LNCAP (cell line): ENCODE measurements at regions not wholly inside any gene's neighbourhood (a gene's known extent, or its start where the extent isn't known, plus 50 kb on each side); places are given as distances from the start of the nearest gene placed in this dataset.

Experiments used
- CTCF ChIP-seq: fragments of 450-650 bp; IDR thresholded peaks from 2 replicates; pipeline ENCODE4 v1.5.1; 2017; ENCODE audit warnings: mild to moderate bottlenecking

- no peak for TF ChIP-seq CTCF
These were observed 244.7 kb upstream of the TNC start for GRCh38 chr9:115362640-115363039.

DNA sequence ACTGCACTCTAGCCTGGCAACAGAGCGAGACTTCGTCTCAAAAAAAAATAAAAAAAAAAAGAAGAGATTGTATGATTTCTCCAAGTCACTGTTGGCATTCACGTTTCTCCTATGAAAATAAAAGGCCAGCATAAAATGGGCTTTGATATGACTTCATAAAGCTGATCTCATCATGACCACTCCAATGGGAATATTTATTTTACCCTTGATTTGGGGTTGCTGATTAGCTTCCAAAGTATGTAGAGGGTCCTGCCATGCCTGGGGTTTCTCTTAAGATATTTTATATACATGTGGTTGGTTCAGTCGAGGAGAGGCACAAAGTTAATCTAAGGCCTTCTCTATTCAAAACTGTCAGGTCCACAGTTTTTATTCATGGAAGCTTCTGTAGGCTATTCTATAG, 247.0 kb upstream of the TNC start:
- no peak for TF ChIP-seq CTCF

DNA sequence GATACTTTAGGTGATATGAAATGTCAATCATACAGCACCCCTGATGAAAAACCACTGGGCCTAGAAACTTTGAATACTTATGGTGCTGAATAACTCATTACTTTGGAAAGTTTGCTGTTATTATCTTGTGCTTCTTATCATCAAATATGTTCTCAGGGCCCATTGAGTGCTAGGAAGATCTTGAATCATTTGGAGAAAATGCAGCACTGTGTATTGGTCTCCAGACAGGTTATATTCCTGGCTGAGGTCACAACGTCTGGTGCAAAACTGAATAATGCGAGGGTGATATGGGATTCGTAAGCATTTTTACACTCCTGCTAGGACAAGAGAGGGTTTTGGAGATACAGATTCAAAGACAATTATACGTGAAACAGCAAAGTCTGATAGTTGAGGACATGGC, 249.4 kb upstream of the TNC start:
- no peak for TF ChIP-seq CTCF

DNA sequence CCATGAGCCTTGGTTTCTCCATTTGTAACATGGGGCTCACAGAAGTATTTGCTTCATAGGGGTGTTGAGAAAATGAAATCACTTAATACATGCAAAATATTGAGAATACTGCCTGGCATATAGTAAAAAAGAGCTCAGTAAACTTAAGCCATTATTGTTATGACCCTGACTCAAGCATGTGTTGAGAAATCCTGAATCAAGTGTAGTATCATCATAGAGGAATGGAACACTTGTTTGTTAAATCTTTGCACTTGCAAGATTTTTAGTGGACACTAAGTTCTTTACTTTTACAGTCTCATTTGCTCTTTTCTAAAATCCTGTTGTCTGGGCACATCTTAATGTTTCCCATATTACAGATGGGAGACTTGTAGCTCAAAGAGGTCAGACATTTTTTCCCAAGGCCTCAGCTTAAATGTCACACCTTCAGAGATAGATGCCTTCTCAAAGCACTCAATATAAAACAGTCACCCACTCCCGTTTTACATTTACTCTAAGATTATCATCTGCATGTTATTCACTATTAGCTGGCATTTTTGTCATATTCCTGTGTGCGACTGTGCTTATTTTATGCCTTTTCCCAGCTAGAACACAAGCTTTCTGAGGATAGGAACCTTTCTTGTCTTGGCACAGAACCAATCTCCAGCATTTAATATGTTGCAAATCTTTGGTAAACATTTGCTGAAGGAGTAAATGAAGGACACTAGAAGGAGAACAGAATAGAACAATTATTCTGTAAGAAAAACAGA, 250.0 kb upstream of the TNC start:
- TF ChIP-seq CTCF = no peak

GRCh38 chr9:115369322-115369957, 251.5 kb upstream of the TNC start:
- TF ChIP-seq CTCF = no peak

DNA sequence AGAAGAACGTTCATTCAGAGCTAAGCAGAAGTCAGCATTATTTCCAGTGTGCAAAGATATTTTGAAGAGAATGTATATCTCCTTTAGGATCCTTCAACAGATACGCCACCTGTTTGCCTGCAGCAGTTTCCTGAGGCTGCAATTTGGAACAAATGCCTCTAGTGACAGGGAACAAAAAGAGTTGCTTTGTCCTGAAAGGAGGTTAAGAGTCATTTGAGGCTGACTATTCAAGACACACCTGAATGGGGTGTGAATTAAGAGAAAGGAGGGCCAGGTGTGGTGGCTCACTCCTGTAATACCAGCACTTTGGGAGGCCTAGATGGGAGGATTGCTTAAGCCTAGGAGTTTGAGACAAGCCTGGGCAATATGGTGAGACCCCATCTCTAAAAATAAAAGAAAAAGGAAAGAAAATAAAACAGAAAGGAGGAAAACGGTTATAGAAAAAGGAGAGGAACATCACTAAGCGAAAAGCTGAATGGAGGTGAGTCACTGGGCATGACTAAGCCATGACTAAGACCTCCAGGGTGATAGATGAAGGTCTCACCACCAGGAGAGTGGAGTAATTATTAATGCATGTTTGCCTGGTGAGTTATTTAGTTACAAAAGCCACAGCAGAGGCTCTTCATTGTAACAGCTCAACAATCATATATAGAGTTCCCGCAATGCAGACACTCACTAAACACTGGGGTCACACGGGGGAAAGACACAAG, 255.2 kb upstream of the TNC start:
- TF ChIP-seq CTCF = no peak

DNA sequence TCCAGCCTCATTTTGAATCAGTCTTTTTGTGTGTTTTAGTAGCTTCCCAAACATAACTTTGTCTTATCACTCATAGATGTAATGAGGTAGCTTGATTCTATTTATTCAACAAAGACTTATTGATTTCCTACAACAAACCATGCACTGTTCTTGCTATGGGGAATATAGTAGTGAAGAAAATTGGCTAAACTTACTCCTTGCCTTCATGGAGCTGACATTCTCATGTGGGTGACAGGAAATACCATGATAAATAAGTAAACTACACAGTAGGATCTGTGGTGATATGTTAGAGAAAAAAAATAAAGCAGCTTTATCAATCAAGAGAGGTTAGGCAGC, 255.7 kb upstream of the TNC start:
- TF ChIP-seq CTCF = no peak
